RKO (cell line): ENCODE measurements at regions not wholly inside any gene's neighbourhood (a gene's known extent, or its start where the extent isn't known, plus 50 kb on each side); places are given as distances from the start of the nearest gene placed in this dataset.

Experiments
- DNase-seq: peaks from one replicate; pipeline ENCODE4 v3.0.0-alpha.2; 2016; ENCODE audit warnings: low spot score

- DNase-seq = no peak
Observed at GRCh38 chr7:124692425-124692824, 73.2 kb downstream of the GPR37 start.

DNA sequence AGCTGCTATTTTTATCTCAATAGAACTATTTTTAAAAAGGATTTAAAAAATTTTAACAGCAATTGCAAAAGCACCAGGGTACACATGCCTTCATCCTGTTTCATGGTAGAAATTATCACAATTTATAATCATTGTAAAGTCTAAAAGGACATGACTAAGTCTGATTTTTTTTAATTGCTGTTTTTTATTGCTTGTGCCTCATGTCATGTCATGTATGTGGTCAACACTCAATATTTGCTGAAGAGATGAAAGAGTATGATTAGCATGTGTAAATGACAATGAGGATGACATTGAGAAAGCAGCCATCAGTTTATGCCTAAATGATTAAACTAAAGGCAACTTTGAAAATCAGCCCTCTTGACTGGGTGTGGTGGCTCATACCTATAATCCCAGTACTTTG lies 74.8 kb downstream of the GPR37 start:
- no peak for DNase-seq

GRCh38 chr7:124689931-124690330 lies 75.7 kb downstream of the GPR37 start:
- DNase-seq = no peak

GRCh38 chr7:124689523-124689922 lies 76.1 kb downstream of the GPR37 start:
- no peak for DNase-seq

DNA sequence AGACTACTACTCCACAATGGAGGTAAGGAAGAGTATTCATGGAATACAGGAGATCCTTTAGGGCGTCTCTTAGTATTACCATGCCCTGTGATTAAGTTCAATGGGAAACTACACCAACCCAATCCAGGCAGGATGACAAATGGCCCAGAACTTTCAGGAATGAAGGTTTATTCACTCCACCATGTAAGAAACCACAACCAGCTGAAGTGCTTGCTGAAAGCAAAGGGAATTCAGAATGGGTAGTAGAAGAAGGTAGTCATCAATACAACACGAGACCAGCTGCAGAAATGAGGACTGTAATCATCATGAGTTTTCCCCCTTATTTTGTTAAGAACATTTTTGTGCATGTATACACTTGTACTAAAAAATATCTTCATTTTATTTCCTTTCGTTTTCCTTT lies 76.6 kb downstream of the GPR37 start:
- peak; percentile 7 for DNase-seq

DNA sequence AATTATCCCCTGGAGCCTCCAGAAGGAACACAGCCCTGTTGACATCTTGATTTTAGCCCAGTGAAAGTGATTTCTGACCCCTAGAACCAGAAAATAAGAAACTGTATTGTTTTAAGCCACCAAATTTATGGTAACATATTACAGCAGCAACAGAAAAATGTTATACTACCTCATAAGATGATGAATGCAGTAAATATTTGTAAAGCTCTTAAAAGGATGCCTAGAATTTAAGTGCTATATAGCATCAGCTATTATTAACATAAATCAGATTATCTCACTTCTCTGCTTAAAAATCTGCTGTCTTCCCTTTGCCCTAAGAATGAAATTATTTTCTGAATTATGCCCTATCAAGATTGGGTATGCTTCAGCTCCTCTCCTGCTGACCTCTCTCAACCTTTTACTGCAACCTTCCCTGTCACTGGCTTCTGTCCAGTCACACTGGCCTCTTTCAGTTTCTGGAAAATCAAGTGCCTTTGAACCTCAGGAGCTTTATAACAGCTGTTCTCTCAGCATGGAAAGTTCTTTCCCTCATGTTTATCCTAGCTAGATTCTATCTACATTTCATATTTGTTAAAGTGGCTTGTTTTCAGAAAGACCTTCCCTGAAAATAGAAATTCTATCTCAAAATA lies 78.9 kb downstream of the GPR37 start:
- DNase-seq = no peak

- no peak for DNase-seq
Observed at GRCh38 chr7:124681946-124682345, 83.6 kb downstream of the GPR37 start.

- no peak for DNase-seq
Observed at GRCh38 chr7:124680304-124680703, 85.3 kb downstream of the GPR37 start.

GRCh38 chr7:124679586-124680225 lies 85.9 kb downstream of the GPR37 start:
- no peak for DNase-seq

GRCh38 chr7:124679146-124679545 lies 86.4 kb downstream of the GPR37 start:
- no peak for DNase-seq

GRCh38 chr7:124674451-124674850 lies 91.1 kb downstream of the GPR37 start:
- DNase-seq = no peak

GRCh38 chr7:124672011-124672410 lies 93.6 kb downstream of the GPR37 start:
- DNase-seq = no peak

DNA sequence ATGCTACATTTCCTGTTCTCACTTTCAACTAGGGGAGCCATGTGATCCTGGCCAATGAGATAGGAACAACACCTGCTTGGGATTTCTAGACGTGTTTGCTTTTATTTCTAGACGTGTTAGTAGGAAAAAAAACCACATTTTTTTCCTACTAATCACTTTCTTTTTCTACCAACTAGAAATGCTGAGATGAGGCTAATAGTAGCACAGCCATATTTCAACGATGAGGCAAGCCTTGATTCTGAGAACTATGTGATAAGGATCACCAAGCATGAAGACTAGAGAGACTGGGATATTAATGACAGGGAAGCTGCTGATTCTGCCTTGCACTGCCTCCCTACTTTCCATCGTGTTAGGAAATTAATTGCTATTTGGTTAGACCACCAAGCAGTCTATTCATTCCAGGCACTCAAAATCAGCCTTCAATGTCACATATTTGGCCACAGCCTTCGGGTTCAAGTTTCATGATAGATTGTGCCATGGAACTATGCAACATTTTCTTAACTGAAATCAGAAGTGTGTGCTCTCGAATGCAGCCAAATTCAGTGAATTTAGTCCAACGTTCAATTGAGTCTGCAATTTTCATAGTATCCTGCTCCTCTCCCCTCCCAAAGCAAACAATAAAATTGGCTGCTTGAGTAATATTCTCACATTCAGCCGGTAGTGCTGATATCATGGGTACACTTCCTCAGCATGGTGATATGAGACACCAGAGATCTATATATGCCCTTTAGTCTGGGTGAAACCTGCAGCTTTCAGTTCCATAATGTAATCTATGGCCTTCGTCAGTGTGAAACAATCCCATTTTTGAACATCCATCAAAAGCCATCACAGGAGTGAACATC lies 98.1 kb downstream of the GPR37 start:
- no peak for DNase-seq

DNA sequence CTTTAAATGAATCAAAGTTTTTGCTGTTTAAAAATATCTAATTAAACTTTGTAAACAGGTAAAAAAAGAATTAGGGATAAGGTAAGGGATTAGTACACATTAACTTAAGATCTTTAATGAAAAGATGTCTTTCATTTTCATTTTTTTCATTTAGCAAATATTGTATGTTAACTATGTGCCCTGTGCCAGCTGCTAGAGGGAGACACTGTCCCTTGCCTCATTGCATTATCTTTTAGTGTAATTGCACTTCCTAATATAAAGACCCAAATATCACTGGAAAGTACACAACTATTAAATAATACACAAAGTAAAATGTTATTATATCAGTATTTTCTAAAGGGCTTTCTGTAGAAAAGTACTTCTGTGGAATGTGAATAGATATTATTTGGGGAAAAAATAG lies 102.7 kb downstream of the GPR37 start:
- DNase-seq = no peak

- DNase-seq = no peak
Observed at GRCh38 chr7:124662372-124662771, 103.2 kb downstream of the GPR37 start.

GRCh38 chr7:124655990-124656389 lies 109.6 kb downstream of the GPR37 start:
- DNase-seq = no peak

GRCh38 chr7:124652237-124652636 lies 113.4 kb downstream of the GPR37 start:
- peak; percentile 55 for DNase-seq

- DNase-seq = no peak
Observed at GRCh38 chr7:124651136-124651535, 114.5 kb downstream of the GPR37 start.

- DNase-seq = no peak
Observed at GRCh38 chr7:124649397-124650014, 116.1 kb downstream of the GPR37 start.

DNA sequence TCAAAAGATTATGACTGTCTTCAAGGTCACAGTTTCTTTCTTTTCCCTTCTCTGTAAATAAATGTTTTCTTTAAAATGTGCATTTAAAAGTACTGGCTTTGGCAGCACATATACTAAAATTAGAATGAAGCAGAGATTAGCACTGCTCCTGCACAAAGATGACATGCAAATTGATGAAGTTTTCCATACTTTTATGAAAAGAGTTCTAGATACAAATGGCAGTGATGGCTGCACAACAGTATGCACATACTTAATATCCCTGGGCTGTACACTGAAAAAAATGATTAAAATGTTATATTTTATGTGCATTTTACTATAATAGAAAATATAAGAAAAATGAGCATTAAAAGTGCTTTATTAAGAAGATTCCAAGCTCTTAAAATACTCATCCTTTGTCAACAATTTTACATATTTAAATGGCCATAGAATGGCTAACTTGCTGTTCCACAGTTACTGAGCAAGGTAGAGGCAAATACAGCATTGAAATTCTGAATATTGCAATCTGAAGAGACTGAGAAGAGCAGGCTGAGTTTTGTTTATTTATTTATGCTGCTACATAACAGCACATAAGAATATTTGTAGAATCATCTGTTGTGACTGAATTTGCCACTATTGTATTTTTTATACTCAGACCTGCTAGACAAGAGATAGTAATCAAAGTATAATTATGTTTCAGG lies 117.8 kb downstream of the GPR37 start:
- no peak for DNase-seq

DNA sequence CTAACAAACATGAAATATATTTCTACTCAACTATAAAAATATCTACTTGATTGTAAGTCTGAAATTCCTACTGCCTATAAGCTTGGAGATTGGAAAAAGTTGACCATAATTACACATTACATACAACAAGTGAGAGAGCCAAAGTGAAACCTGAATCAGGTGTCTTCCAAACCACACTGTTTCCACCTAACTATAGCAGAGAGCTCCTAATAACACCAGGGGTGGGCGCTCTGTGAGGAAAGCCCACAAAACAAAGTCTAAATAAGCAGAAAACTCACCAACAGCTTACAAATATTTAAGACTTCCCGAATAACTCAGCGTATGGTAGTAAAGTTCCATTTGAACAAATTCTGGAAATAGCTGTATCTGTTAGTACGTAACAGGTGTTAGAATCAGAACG lies 119.9 kb downstream of the GPR37 start:
- no peak for DNase-seq

DNA sequence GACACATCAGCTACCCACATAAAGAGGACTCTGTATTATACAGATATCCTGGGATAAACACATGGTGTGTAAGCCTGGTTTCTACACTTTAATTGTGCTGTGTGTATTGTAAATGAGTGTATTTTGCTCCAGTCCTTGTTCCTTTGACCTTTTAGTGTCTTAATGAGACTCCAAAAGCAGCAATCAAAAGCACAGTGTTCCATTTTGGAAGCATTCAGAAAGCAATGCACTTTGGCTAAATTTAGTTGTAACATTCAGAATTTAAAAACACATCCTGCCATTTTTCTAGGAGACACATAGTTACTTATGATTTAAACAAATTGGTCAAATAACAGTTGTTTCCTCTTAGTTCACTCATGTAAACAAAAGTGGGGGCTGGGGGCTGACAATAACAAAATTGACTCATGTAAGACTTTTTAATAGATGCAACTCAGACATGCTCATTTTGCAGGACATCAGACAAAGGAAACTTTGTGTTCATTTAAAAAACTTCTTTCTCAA lies 122.2 kb downstream of the GPR37 start:
- no peak for DNase-seq
